ENCODE measurements at regions not wholly inside any gene's neighbourhood (a gene's known extent, or its start where the extent isn't known, plus 50 kb on each side); places are given as distances from the start of the nearest gene placed in this dataset.

DNA sequence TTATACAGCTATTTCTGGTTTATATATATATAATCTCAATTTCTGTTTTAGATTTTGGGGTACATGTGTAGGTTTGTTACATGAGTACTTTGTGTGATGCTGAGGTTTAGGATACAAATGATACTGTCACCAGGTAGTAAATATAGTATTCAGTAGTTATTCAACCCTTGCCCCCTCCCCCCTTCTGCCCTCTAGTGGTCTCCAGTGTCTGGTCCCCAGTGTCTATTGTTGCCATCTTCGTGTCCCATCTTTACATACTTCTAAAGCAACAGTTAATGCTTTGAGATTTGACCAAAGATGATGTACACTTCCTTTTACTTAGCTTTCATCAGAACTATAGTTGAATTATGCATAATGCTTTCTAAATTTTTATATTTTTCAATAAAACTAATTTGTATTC lies 1623.4 kb upstream of the PRR20A start:
- TF ChIP-seq, protein P1, sequence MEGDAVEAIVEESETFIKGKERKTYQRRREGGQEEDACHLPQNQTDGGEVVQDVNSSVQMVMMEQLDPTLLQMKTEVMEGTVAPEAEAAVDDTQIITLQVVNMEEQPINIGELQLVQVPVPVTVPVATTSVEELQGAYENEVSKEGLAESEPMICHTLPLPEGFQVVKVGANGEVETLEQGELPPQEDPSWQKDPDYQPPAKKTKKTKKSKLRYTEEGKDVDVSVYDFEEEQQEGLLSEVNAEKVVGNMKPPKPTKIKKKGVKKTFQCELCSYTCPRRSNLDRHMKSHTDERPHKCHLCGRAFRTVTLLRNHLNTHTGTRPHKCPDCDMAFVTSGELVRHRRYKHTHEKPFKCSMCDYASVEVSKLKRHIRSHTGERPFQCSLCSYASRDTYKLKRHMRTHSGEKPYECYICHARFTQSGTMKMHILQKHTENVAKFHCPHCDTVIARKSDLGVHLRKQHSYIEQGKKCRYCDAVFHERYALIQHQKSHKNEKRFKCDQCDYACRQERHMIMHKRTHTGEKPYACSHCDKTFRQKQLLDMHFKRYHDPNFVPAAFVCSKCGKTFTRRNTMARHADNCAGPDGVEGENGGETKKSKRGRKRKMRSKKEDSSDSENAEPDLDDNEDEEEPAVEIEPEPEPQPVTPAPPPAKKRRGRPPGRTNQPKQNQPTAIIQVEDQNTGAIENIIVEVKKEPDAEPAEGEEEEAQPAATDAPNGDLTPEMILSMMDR (IDR thresholded peaks at IDR 0.05) = no peak
- TF ChIP-seq POLR2A (IDR thresholded peaks at IDR 0.05) (no peak), POLR2AphosphoS5 (IDR thresholded peaks at IDR 0.05) (no peak)

Data from stomach (tissue), 4 donors.